PFSK-1 (cell line): ENCODE measurements at regions not wholly inside any gene's neighbourhood (a gene's known extent, or its start where the extent isn't known, plus 50 kb on each side); places are given as distances from the start of the nearest gene placed in this dataset.

Experiments used
- FOXP2 ChIP-seq: optimal IDR thresholded peaks from 2 replicates; pipeline ENCODE3; 2011; ENCODE audit warnings: borderline replicate concordance, control low read depth, inconsistent platforms; ENCODE audit not compliant: insufficient read depth; ENCODE audit errors: extremely low read length, extremely low read depth
- POLR2AphosphoS5 ChIP-seq: IDR thresholded peaks from 2 replicates; pipeline ENCODE4 v1.6.1; 2012; ENCODE audit warnings: low read depth, mild to moderate bottlenecking, control low read depth, low read length, moderate library complexity
- SIN3A ChIP-seq: IDR thresholded peaks from 2 replicates; pipeline ENCODE4 v1.6.1; 2012; ENCODE audit warnings: mild to moderate bottlenecking, low read length, moderate library complexity, borderline replicate concordance; ENCODE audit not compliant: insufficient read depth
- TAF1 ChIP-seq: IDR thresholded peaks from 2 replicates; pipeline ENCODE4 v1.6.1; 2012; ENCODE audit warnings: low read length, control low read depth, borderline replicate concordance; ENCODE audit not compliant: insufficient read depth
- TF ChIP-seq, protein P1 (sequence below), 2 experiments: IDR thresholded peaks; 2 replicates each; pipeline versions ENCODE4 v1.6.1 to v1.8.0; 2011 to 2012; ENCODE audit warnings: low read depth in 2 of 2, low read length in 2 of 2, control low read depth in 1 of 2, inconsistent platforms in 1 of 2, mild to moderate bottlenecking in 1 of 2, moderate library complexity in 1 of 2; ENCODE audit not compliant: insufficient read depth in 1 of 2

DNA sequence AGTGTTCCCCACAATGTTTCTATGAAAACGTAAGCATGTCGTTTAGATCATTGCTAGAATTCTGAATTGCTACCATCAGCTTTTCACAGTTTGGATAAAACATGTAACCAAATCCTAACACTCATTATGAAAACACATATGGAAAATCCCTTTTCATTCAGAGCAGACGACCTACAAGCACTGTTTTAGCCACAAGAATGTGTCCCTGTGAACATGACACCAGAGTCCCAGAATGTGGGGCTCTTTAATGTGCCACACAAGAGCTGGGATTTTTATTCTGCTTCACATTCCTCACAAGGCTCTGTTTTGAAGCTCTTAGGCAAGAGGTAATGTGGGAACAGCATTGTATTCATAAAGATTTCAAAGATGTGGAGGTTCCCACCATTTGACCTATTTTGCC lies 141.1 kb upstream of the CITED2 start:
- TF ChIP-seq, protein P1, sequence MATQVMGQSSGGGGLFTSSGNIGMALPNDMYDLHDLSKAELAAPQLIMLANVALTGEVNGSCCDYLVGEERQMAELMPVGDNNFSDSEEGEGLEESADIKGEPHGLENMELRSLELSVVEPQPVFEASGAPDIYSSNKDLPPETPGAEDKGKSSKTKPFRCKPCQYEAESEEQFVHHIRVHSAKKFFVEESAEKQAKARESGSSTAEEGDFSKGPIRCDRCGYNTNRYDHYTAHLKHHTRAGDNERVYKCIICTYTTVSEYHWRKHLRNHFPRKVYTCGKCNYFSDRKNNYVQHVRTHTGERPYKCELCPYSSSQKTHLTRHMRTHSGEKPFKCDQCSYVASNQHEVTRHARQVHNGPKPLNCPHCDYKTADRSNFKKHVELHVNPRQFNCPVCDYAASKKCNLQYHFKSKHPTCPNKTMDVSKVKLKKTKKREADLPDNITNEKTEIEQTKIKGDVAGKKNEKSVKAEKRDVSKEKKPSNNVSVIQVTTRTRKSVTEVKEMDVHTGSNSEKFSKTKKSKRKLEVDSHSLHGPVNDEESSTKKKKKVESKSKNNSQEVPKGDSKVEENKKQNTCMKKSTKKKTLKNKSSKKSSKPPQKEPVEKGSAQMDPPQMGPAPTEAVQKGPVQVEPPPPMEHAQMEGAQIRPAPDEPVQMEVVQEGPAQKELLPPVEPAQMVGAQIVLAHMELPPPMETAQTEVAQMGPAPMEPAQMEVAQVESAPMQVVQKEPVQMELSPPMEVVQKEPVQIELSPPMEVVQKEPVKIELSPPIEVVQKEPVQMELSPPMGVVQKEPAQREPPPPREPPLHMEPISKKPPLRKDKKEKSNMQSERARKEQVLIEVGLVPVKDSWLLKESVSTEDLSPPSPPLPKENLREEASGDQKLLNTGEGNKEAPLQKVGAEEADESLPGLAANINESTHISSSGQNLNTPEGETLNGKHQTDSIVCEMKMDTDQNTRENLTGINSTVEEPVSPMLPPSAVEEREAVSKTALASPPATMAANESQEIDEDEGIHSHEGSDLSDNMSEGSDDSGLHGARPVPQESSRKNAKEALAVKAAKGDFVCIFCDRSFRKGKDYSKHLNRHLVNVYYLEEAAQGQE (IDR thresholded peaks at IDR 0.05; ENCODE audit: insufficient read depth in 1 of 2, low read depth in 2 of 2, low read length in 2 of 2), result no peak
- TF ChIP-seq POLR2AphosphoS5 (no peak), FOXP2 (no peak), SIN3A (no peak), TAF1 (no peak)

DNA sequence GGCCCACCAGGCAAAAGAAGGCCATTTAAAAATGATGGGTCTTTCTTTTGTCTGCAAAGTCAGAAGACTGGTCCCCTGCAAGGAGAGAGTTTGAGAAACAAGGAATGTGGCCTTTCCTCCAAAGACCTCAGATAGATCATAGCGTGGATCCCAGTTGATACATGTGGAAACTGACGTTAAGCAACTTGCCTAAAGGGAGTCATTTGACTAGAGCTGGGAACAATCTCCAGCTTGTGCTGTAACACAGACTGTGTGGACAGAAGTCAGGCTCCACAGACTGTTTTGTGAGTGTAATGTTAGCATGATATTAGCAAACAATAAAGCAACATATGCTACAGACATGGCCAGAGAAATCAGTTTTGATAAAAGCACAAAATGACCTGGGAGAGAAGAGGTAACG lies 140.4 kb upstream of the CITED2 start:
- TF ChIP-seq, protein P1 (IDR thresholded peaks at IDR 0.05; ENCODE audit: insufficient read depth in 1 of 2, low read depth in 2 of 2, low read length in 2 of 2), result no peak
- TF ChIP-seq SIN3A (no peak), POLR2AphosphoS5 (no peak), TAF1 (no peak)

DNA sequence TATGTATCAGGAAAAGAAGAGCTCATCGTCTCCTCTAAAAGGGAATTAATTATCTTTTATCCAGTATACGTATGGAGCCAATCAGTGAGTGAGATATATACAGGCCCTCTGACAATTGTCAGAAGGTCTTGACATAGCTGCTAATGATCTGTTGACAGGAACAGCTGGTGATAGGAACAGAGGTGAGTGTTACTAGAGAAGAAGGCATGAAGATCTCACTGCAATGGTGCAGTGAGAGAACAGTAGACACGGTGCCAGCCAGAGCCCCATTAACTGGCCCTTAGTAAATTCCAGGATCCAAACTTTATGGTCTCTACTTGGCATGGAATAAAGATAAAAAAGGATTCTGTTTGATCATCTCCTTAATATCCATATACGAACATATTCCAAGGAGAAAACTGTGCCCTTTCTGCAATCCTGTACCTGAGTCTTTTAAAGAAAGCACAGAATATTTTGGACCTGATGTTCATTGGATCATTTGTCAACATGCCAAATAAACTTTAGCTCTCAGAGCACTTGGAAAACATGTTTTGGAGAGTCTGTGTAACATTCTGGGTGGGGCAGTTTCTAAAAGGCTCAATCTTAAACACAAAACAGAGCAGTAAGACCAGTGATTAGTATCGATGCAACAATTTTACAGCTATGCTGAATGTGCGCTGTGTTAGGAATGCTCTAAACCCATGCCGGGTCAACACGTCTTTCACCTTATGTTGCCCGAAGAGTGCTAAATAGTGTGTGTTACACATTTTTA lies 135.8 kb upstream of the CITED2 start:
- no peak for TF ChIP-seq TAF1
- TF ChIP-seq FOXP2, result no peak

DNA sequence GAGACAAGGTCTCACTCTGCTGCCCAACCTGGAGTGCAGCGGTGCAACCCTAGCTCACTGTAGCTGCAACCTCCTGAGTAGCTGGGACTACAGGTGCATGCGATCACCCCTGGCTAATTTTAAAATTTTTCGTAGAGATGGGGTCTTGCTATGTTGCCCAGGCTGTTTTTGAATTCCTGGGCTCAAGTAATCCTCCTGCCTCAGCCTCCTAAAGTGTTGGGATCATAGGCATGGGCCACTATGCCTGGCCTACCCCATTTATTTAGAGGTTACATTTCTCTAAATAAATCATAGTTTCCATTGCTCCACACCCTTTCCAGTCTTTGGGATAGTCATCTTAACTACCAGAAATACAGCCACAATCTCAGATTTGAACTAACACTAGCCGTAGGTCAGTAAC lies 134.7 kb upstream of the CITED2 start:
- TF ChIP-seq TAF1 (no peak), POLR2AphosphoS5 (no peak), FOXP2 (no peak), SIN3A (no peak)
- TF ChIP-seq, protein P1 (IDR thresholded peaks at IDR 0.05; ENCODE audit: insufficient read depth in 1 of 2, low read depth in 2 of 2, low read length in 2 of 2), result no peak

DNA sequence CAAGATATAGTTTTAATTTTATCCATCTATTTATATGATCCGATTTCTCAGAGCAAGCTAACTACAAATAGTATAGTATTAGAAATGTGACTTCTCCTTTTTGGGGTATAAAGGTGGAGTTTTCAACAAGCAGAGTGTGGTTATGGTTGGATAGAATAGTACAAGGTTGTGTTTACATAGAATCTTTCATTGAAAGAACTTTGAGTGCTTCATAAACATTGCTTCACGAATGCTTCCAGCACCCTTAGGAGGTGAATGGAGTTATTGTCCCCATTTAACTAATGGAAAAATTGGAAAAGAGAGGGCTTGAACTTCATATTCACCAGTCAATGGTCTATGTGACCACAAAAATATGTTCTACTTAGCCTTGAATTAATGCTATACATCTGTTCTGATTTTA lies 134.1 kb upstream of the CITED2 start:
- TF ChIP-seq POLR2AphosphoS5, result no peak
- TF ChIP-seq, protein P1 (IDR thresholded peaks at IDR 0.05; ENCODE audit: insufficient read depth in 1 of 2, low read depth in 2 of 2, low read length in 2 of 2), result no peak
- no peak for TF ChIP-seq TAF1
